Prostate gland (tissue), 2 donors: ENCODE measurements at regions not wholly inside any gene's neighbourhood (a gene's known extent, or its start where the extent isn't known, plus 50 kb on each side); places are given as distances from the start of the nearest gene placed in this dataset.
A peak's percentile ranks its signal among the peaks of the same experiment; 100 is the strongest.

ENCODE experiments used
- DNase-seq: peaks from one replicate; pipeline ENCODE4 v3.0.0-alpha.2; 2019; ENCODE audit warnings: low spot score
- H3K27ac ChIP-seq, 2 donors: fragments of 200-600 bp; sonication (generic); 2 replicates each; pipeline ENCODE4 v1.5.1; 2017 to 2019
- H3K27me3 ChIP-seq: fragments of 200-600 bp; sonication (generic); replicated peaks from 2 replicates; pipeline ENCODE4 v1.5.1; 2019; ENCODE audit not compliant: insufficient read depth
- H3K36me3 ChIP-seq, 2 donors: fragments of 200-600 bp; sonication (generic); 1 replicate in 1 of 2; 2 replicates in 1 of 2; pipeline versions ENCODE4 v1.5.1 to v1.8.1; 2017 to 2019
- H3K4me1 ChIP-seq: fragments of 200-600 bp; sonication (generic); replicated peaks from 2 replicates; pipeline ENCODE4 v1.5.1; 2019
- H3K4me3 ChIP-seq, 2 donors: fragments of 200-600 bp; sonication (generic); 2 replicates each; pipeline ENCODE4 v1.5.1; 2017 to 2019
- H3K9me3 ChIP-seq: fragments of 200-600 bp; sonication (generic); 2 replicates; pipeline ENCODE4 v1.5.1; 2017
- CTCF ChIP-seq, 4 experiments: fragments of 200-600 bp in 2 of 4; fragments of 450-650 bp in 2 of 4; sonication (generic) in 2 of 4; IDR thresholded peaks; 1 replicate in 3 of 4; 2 replicates in 1 of 4; pipeline ENCODE4 v1.5.1; 2016 to 2019; ENCODE audit warnings: antibody characterized with exemption in 4 of 4, mild to moderate bottlenecking in 2 of 4, moderate library complexity in 2 of 4
- POLR2A ChIP-seq: fragments of 450-650 bp; IDR thresholded peaks from one replicate; pipeline ENCODE4 v1.6.1; 2016; ENCODE audit warnings: antibody characterized with exemption, mild to moderate bottlenecking
- POLR2AphosphoS5 ChIP-seq: sonication (generic); formaldehyde crosslinking; IDR thresholded peaks from one replicate; pipeline ENCODE4 v1.6.1; 2017; ENCODE audit warnings: antibody characterized with exemption
- WGBS: methylation state at CpG from one replicate; pipeline ENCODE4 v1.1.5; 2018; 5-methylcytosine and 5-hydroxymethylcytosine counted together
- intact Hi-C: fragments of 100-400 bp; cut with DNase I; formaldehyde crosslinking; loops from one replicate; pipeline ENCODE4 v1.14.2; 2022

- Histone ChIP-seq H3K36me3 (no peaks in the 10 kb centered on the region), H3K4me1 (no peaks in the 10 kb centered on the region), H3K27me3 (no peaks in the 10 kb centered on the region), H3K9me3 (no peaks in the 10 kb centered on the region), H3K4me3 (no peak overlapping the region), H3K27ac (no peak overlapping the region)
- no peak for TF ChIP-seq POLR2AphosphoS5
- TF ChIP-seq POLR2A: no peak
- no peak for TF ChIP-seq CTCF (IDR thresholded peaks at IDR 0.05)
- no peak for DNase-seq
- 78% methylated on average over 1 of the region's 1 CpG for WGBS
- intact Hi-C loops: no loop called here
These were observed 98.1 kb upstream of the JADE1 start for GRCh38 chr4:128711361-128711760.

DNA sequence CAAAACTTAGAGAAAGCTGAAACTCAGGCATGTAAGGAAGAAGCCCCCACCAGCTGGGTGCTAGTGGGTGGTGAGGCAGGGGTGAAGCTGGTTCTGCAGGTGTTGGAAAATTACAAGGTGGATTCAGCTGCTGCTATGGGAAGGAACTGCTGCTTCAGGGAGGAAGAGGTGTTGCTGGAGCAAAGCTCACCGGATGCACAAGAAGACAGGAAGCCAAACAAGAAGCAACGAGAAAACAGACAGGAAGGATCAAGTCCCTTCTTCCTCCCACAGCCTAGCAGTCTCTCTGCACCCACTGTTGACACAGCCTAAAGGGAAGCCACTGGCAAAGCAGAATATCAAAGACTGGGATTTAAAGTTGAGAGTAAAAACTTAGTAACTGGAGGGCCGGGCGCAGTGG lies 100.2 kb upstream of the JADE1 start:
- H3K36me3 ChIP-seq: no peaks in the 10 kb centered on the region
- H3K27ac ChIP-seq: no peak overlapping the region

DNA sequence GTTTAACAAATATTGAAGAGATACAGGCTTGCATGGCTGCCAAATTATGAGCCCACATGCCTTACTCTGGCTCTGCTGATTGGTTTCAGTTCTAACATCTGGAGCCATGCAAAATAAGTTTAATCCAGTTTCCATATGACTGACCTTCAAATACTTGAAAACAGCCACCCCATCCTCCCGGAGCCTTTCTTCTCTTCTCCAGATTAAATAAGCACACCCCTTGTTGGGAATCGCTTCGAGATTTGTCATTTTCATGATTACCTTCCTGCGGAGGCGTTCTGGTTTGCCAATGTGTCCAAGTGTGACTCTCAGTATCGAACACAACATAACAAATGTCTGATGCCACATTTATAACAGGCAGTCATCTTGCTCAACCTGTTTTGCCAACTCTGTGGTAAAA lies 101.6 kb upstream of the JADE1 start:
- DNase-seq: no peak
- intact Hi-C loops: no loop called here
- Histone ChIP-seq H3K36me3 (no peaks in the 10 kb centered on the region), H3K27ac (no peak overlapping the region), H3K9me3 (no peaks in the 10 kb centered on the region), H3K4me1 (no peaks in the 10 kb centered on the region), H3K4me3 (no peak overlapping the region), H3K27me3 (no peaks in the 10 kb centered on the region)
- 36% methylated on average over 6 of the region's 6 CpGs for WGBS
- TF ChIP-seq POLR2A: no peak
- TF ChIP-seq POLR2AphosphoS5: peak; percentile 9

More for the DNA sequence above, 100.2 kb upstream of the JADE1 start:
- WGBS: 49% methylated on average over 4 of the region's 4 CpGs
- Histone ChIP-seq H3K4me3 (no peak overlapping the region), H3K4me1 (no peaks in the 10 kb centered on the region), H3K9me3 (no peaks in the 10 kb centered on the region), H3K27me3 (no peaks in the 10 kb centered on the region)
- intact Hi-C loops: no loop called here
- no peak for TF ChIP-seq POLR2AphosphoS5
- DNase-seq: no peak

DNA sequence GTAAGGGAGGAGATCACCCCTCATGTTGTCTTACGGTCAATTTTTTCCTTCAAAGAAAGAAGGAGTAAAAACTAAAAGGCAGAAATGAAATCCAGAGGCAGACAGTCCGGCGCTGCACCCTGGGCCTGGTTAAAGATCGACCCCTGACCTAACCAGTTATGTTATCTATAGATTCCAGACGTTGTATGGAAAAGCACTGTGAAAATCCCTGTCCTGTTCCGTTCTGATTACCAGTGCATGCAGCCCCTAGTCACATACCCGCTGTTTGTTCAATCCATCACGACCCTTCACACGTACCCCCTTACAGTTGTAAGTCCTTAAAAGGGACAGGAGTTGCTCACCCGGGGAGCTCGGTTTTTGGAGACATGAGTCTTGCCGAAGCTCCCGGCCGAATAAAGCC lies 105.6 kb upstream of the JADE1 start:
- Histone ChIP-seq H3K27ac (no peak overlapping the region), H3K4me1 (no peaks in the 10 kb centered on the region), H3K36me3 (no peaks in the 10 kb centered on the region), H3K9me3 (no peaks in the 10 kb centered on the region), H3K4me3 (no peak overlapping the region), H3K27me3 (no peaks in the 10 kb centered on the region)
- intact Hi-C loops: no loop called here
- WGBS: 97% methylated on average over 14 of the region's 14 CpGs
- no peak for TF ChIP-seq POLR2A
- no peak for TF ChIP-seq CTCF (IDR thresholded peaks at IDR 0.05)
- TF ChIP-seq POLR2AphosphoS5: no peak
- DNase-seq: no peak

DNA sequence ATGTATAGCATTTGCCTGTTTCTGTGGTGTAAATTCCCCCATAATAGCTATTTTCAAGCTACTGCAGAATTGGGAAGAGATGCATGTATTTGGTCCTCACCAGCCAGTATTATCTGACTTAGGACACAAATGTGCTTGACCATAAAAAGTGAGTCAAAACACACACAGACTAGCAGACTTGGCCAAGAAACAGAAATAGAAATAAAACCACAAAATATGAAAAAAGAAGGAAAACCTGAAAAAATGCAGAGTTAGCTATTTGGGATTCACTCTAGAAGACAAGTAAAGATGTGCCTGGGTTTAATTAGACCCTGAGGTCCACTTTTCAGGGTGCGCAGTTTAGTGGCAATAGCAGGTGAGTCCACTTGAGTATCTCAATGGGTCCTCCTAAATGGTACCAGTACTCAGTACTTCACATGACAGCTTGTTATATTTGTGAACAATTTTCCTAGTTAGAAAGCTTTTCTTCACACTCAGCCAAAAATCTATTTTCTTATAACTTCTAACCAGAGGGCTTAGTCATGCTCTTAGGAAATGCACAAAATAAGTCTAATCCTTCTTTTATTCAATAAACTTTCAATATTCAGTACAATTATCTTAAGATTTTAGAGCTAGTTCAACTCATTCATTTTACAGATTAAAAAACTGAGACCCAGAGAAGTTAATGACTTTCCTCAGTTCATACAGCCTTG lies 108.7 kb upstream of the JADE1 start:
- TF ChIP-seq POLR2A: no peak
- TF ChIP-seq CTCF (IDR thresholded peaks at IDR 0.05): no peak
- no peak for TF ChIP-seq POLR2AphosphoS5
- no peak for DNase-seq
- no peaks in the 10 kb centered on the region for H3K4me1 ChIP-seq
- no peaks in the 10 kb centered on the region for H3K27me3 ChIP-seq
- no peaks in the 10 kb centered on the region for H3K36me3 ChIP-seq
- H3K4me3 ChIP-seq: no peak overlapping the region
- WGBS: 100% methylated on average over 1 of the region's 1 CpG
- intact Hi-C loops: no loop called here
- no peaks in the 10 kb centered on the region for H3K9me3 ChIP-seq
- H3K27ac ChIP-seq: no peak overlapping the region

DNA sequence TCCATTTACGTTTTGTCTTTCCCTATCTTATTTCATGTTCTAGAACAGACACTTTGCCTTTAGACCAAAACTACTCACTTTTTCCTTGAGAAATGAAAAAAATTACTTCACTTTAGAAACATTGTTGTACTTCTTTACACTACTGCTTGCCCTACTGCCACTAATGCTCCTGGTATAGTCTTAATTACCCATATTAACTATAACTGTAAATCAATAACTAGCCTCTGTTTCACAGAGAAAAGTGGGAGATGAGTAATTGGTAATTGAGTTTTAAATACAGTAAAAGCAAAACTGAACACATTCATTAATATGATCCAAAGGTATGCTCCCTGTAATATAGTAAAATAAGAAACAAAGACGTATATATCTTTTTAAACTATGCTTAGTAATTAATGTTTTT lies 111.1 kb upstream of the JADE1 start:
- intact Hi-C loops: no loop called here

More for the DNA sequence above, 111.1 kb upstream of the JADE1 start:
- H3K27ac ChIP-seq: no peak overlapping the region
- no peaks in the 10 kb centered on the region for H3K9me3 ChIP-seq
- no peaks in the 10 kb centered on the region for H3K4me1 ChIP-seq
- no peaks in the 10 kb centered on the region for H3K27me3 ChIP-seq
- WGBS: 44% methylated on average over 2 of the region's 2 CpGs
- TF ChIP-seq CTCF (IDR thresholded peaks at IDR 0.05) (no peak), POLR2AphosphoS5 (no peak), POLR2A (no peak)
- H3K4me3 ChIP-seq: no peak overlapping the region
- DNase-seq: no peak
- no peaks in the 10 kb centered on the region for H3K36me3 ChIP-seq
